ENCODE measurements at regions not wholly inside any gene's neighbourhood (a gene's known extent, or its start where the extent isn't known, plus 50 kb on each side); places are given as distances from the start of the nearest gene placed in this dataset.
A peak's percentile ranks its signal among the peaks of the same experiment; 100 is the strongest.
"Not testable (repeated sequence)": the region's sequence is repeated elsewhere in the genome, so short reads cannot be mapped to it uniquely, and the experiment has no call there.

GRCh38 chr7:136123352-136123751 is 146.2 kb upstream of the MTPN start:
- DNase-seq (ENCODE audit: low read depth) = no peak

- no peak for DNase-seq (ENCODE audit: low read depth)
These were observed 144.9 kb upstream of the MTPN start for GRCh38 chr7:136122026-136122425.

GRCh38 chr7:136117539-136117938 is 140.4 kb upstream of the MTPN start:
- DNase-seq (ENCODE audit: low read depth) = no peak

GRCh38 chr7:136116186-136116585 is 139.0 kb upstream of the MTPN start:
- DNase-seq (ENCODE audit: low read depth) = no peak

- DNase-seq (ENCODE audit: low read depth) = peak; percentile 59
These were observed 138.0 kb upstream of the MTPN start for GRCh38 chr7:136114966-136115762.

GRCh38 chr7:136114467-136114866 is 137.3 kb upstream of the MTPN start:
- not testable (repeated sequence) for DNase-seq (ENCODE audit: low read depth)

GRCh38 chr7:136109037-136109436 is 131.9 kb upstream of the MTPN start:
- not testable (repeated sequence) for DNase-seq (ENCODE audit: low read depth)

- DNase-seq (ENCODE audit: low read depth) = no peak
These were observed 128.0 kb upstream of the MTPN start for GRCh38 chr7:136105191-136105590.

GRCh38 chr7:136104269-136104603 is 127.1 kb upstream of the MTPN start:
- DNase-seq (ENCODE audit: low read depth) = peak; percentile 34

GRCh38 chr7:136103545-136104268 is 126.5 kb upstream of the MTPN start:
- no peak for DNase-seq (ENCODE audit: low read depth)

GRCh38 chr7:136102881-136103280 is 125.7 kb upstream of the MTPN start:
- no peak for DNase-seq (ENCODE audit: low read depth)

GRCh38 chr7:136092714-136093113 is 115.6 kb upstream of the MTPN start:
- DNase-seq (ENCODE audit: low read depth) = not testable (repeated sequence)

- DNase-seq (ENCODE audit: low read depth) = no peak
These were observed 110.7 kb upstream of the MTPN start for GRCh38 chr7:136087881-136088280.

GRCh38 chr7:136086712-136087111 is 109.6 kb upstream of the MTPN start:
- DNase-seq (ENCODE audit: low read depth) = peak; percentile 97

GRCh38 chr7:136079934-136080333 is 102.8 kb upstream of the MTPN start:
- DNase-seq (ENCODE audit: low read depth) = no peak

- DNase-seq (ENCODE audit: low read depth) = no peak
These were observed 102.3 kb upstream of the MTPN start for GRCh38 chr7:136079478-136079892.

- no peak for DNase-seq (ENCODE audit: low read depth)
These were observed 101.9 kb upstream of the MTPN start for GRCh38 chr7:136079066-136079465.

GRCh38 chr7:136078630-136079029 is 101.5 kb upstream of the MTPN start:
- DNase-seq (ENCODE audit: low read depth) = no peak

- no peak for DNase-seq (ENCODE audit: low read depth)
These were observed 99.8 kb upstream of the MTPN start for GRCh38 chr7:136076954-136077353.

GRCh38 chr7:136074843-136075242 is 97.7 kb upstream of the MTPN start:
- DNase-seq (ENCODE audit: low read depth) = peak; percentile 21

GRCh38 chr7:136072447-136072846 is 95.3 kb upstream of the MTPN start:
- DNase-seq (ENCODE audit: low read depth) = no peak

- DNase-seq (ENCODE audit: low read depth) = peak; percentile 51
These were observed 93.8 kb upstream of the MTPN start for GRCh38 chr7:136070736-136071505.
